Omental fat pad (tissue), 3 donors: ENCODE measurements at regions not wholly inside any gene's neighbourhood (a gene's known extent, or its start where the extent isn't known, plus 50 kb on each side); places are given as distances from the start of the nearest gene placed in this dataset.
"Not testable (repeated sequence)": the region's sequence is repeated elsewhere in the genome, so short reads cannot be mapped to it uniquely, and the experiment has no call there.

Experiments used
- ATAC-seq: fragments of 150-250 bp; one replicate; pipeline ENCODE4 v1.9.1; 2016; ENCODE audit warnings: mild to moderate bottlenecking, moderate library complexity; ENCODE audit not compliant: low FRiP score
- DNase-seq: peaks from one replicate; pipeline ENCODE4 v3.0.0-alpha.2; 2019; ENCODE audit warnings: low spot score
- TF ChIP-seq, protein P1 (sequence below), 3 donors: fragments of 450-650 bp; IDR thresholded peaks; one replicate each; pipeline ENCODE4 v1.5.1; 2016 to 2017; ENCODE audit warnings: antibody characterized with exemption in 3 of 3, mild to moderate bottlenecking in 3 of 3, moderate library complexity in 2 of 3

DNA sequence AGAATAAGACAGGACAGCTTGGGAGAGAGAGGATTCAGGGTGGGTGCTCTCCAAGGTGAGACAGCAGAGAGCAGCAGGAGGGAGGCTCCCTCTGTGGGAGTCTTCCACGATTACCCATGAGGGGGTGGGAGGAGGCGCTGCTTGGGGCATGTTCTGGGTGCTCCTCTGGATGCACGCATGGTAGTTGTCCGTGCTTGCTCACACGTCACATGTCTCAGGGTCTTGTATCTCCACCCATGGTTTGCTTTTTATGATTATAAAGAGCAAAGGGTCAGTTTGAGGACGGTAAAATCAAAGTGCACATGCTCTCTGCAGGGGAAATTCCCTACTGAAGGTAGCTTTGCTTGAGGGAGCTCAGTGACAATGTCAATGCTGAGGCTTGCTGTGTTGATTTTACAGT lies 338.4 kb downstream of the THBS2 start:
- ATAC-seq (no peak), DNase-seq (no peak)
- TF ChIP-seq, protein P1, sequence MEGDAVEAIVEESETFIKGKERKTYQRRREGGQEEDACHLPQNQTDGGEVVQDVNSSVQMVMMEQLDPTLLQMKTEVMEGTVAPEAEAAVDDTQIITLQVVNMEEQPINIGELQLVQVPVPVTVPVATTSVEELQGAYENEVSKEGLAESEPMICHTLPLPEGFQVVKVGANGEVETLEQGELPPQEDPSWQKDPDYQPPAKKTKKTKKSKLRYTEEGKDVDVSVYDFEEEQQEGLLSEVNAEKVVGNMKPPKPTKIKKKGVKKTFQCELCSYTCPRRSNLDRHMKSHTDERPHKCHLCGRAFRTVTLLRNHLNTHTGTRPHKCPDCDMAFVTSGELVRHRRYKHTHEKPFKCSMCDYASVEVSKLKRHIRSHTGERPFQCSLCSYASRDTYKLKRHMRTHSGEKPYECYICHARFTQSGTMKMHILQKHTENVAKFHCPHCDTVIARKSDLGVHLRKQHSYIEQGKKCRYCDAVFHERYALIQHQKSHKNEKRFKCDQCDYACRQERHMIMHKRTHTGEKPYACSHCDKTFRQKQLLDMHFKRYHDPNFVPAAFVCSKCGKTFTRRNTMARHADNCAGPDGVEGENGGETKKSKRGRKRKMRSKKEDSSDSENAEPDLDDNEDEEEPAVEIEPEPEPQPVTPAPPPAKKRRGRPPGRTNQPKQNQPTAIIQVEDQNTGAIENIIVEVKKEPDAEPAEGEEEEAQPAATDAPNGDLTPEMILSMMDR (IDR thresholded peaks at IDR 0.05) = no peak

DNA sequence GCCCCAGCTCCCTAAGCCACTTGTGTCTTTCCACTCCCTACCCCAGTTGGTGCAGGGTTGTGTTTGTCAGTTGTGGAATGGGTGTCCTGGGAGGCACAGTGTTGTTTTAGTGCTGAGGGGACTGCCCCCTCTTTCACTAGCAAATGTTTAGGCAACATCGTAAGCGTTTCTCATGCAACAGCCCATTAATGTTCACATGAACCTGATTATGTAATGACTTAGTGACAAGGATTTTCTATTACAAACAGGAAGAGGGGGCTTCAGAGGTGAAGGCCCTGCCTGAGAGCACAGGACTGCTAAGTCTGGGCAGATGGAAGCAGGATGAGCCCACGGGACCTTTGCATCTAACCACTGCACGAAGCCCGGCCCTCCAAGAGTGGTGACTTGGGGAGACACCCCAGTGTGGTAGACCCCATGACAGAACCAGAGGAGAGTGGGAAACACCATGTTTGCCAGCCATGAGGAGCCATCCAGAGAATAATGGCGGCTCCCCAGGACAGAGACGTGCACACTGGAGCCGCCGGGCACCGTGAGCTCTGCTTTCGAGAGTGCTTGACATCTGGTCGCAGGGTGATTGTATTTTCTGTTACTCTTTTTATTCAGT lies 339.7 kb downstream of the THBS2 start:
- no peak for ATAC-seq
- TF ChIP-seq, protein P1 (IDR thresholded peaks at IDR 0.05) = no peak
- no peak for DNase-seq

DNA sequence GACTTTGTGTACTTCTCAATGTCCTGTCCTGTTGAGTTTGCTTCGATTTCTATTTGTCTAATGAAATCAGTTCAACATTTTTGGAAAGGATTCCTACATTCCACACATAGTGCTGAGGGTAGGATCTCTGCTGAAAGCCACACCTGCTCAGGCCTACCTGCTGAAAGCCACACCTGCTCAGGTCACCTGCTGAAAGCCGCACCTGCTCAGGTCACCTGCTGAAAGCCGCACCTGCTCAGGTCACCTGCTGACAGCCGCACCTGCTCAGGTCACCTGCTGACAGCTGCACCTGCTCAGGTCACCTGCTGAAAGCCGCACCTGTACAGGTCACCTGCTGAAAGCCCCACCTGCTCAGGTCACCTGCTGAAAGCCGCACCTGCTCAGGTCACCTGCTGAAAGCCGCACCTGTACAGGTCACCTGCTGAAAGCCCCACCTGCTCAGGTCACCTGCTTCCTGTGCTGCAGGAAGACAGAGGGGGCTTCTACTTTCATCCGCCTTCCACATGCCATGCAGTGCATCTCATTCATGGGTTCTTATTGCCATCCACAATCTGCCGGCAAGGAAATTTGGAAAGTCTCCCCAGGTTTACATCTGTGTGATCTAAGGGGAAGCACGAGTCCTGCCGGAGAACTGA lies 340.3 kb downstream of the THBS2 start:
- DNase-seq, ATAC-seq: not testable (repeated sequence)

DNA sequence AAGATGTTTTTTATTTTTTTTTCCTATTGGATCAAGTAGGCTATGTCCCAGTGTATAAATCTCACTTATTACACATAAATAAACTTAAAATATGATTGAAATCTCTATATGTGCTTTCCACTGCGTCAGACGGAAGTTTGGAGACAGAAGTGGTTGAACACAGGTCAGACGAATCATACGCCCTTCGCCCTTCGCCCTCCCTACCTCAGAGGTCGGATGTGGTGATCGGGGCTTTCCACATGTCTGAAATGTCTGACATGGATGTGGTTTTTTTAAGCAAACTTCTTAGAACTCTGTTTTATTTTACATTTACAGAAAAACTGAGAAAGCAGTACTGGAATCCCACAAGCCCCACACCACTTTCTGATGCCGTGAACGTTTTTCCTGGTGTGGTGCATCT lies 344.4 kb downstream of the THBS2 start:
- ATAC-seq = no peak
- DNase-seq = no peak
- TF ChIP-seq, protein P1 (IDR thresholded peaks at IDR 0.05) = no peak

GRCh38 chr6:168908887-168909286 lies 344.8 kb downstream of the THBS2 start:
- TF ChIP-seq, protein P1 (IDR thresholded peaks at IDR 0.05) = no peak
- no peak for DNase-seq
- ATAC-seq = peak; percentile 69

GRCh38 chr6:168908166-168908565 lies 345.5 kb downstream of the THBS2 start:
- no peak for ATAC-seq
- TF ChIP-seq, protein P1 (IDR thresholded peaks at IDR 0.05) = no peak
- DNase-seq = no peak

DNA sequence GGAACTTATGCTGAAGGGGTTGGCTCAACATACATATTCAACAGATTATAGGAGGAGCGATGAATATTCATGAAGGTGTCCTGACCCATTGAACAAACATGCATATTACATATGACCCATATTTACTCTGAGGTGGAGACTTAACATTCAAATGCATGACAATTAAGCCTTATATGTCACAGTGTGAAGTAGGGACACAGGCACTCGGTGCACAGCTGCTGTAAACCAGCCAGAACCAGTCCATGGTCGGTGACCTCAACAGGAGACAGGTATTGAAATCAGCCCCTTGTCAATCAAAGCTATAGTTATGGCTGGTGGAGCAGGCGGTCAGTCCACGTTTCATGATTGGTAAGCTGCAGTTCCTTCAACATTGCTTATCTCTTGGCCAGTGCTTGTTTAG lies 347.3 kb downstream of the THBS2 start:
- ATAC-seq (no peak), DNase-seq (no peak)
- TF ChIP-seq, protein P1 (IDR thresholded peaks at IDR 0.05) = no peak
